HepG2 (cell line): ENCODE measurements at regions not wholly inside any gene's neighbourhood (a gene's known extent, or its start where the extent isn't known, plus 50 kb on each side); places are given as distances from the start of the nearest gene placed in this dataset.

Experiments
- CCAR2 ChIP-seq: fragments of 200-400 bp; formaldehyde crosslinking; optimal IDR thresholded peaks from 2 replicates; pipeline ENCODE3; 2018; ENCODE audit warnings: low read depth, mild to moderate bottlenecking, low read length, moderate library complexity
- FOXP1 ChIP-seq, 2 experiments: fragments of 450-650 bp in 1 of 2; IDR thresholded peaks; 2 replicates each; pipeline ENCODE4 v1.6.1; 2017 to 2018; ENCODE audit warnings: antibody characterized with exemption in 1 of 2
- MYC ChIP-seq: sonication (generic); formaldehyde crosslinking; IDR thresholded peaks from 2 replicates; pipeline ENCODE4 v1.9.0; 2021; ENCODE audit warnings: missing genetic modification reagents, borderline replicate concordance
- POLR2A ChIP-seq, 2 experiments: IDR thresholded peaks; 2 replicates each; pipeline ENCODE4 v1.6.1; 2011; ENCODE audit warnings: low read depth in 2 of 2, low read length in 2 of 2, mild to moderate bottlenecking in 1 of 2, moderate library complexity in 1 of 2; ENCODE audit not compliant: insufficient read depth in 1 of 2
- SCMH1 ChIP-seq: sonication (generic); formaldehyde crosslinking; IDR thresholded peaks from 2 replicates; pipeline ENCODE4 v1.9.0; 2021; ENCODE audit warnings: missing genetic modification reagents, mild to moderate bottlenecking, borderline replicate concordance
- ZNF10 ChIP-seq: sonication (generic); formaldehyde crosslinking; IDR thresholded peaks from 2 replicates; pipeline ENCODE4 v1.4.0; 2020; ENCODE audit warnings: mild to moderate bottlenecking, low read depth, missing genetic modification reagents, borderline replicate concordance
- ZNF251 ChIP-seq: sonication (generic); formaldehyde crosslinking; IDR thresholded peaks from 2 replicates; pipeline ENCODE4 v1.9.0; 2021; ENCODE audit warnings: mild to moderate bottlenecking, missing genetic modification reagents
- ZSCAN9 ChIP-seq: IDR thresholded peaks from 2 replicates; pipeline ENCODE4 v1.6.1; 2016; ENCODE audit warnings: borderline replicate concordance
- TF ChIP-seq, protein P1 (sequence below): IDR thresholded peaks from 2 replicates; pipeline ENCODE4 v1.6.1; 2016; ENCODE audit warnings: missing compliant biosample characterization, missing genetic modification reagents, borderline replicate concordance
- TF ChIP-seq, protein P2 (sequence below): sonication (generic); formaldehyde crosslinking; IDR thresholded peaks from 2 replicates; pipeline ENCODE4 v1.5.1; 2020; ENCODE audit warnings: missing genetic modification reagents, mild to moderate bottlenecking, borderline replicate concordance
- TF ChIP-seq, protein P3 (sequence below): sonication (generic); formaldehyde crosslinking; IDR thresholded peaks from 2 replicates; pipeline ENCODE4 v1.4.0; 2020; ENCODE audit warnings: missing genetic modification reagents

DNA sequence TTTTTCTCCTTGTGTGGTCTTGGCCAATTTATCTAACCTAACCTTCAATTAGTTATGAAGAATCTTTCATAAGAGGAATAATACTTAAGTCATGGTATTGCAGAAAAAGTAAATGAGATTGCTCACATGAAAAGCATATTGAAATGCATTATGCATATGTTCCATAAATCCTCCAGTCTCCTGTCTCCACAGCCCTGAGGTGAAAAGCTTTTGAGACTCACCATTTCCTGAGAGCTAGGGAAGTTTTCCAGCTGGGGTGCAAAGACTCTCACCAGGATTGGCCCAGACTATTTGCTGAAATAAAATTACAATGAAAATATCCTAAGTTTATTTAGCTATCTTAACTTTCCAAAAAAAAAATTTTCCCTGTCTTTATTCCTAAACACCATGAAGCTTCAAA lies 723.8 kb upstream of the FLRT2 start:
- TF ChIP-seq, protein P1, sequence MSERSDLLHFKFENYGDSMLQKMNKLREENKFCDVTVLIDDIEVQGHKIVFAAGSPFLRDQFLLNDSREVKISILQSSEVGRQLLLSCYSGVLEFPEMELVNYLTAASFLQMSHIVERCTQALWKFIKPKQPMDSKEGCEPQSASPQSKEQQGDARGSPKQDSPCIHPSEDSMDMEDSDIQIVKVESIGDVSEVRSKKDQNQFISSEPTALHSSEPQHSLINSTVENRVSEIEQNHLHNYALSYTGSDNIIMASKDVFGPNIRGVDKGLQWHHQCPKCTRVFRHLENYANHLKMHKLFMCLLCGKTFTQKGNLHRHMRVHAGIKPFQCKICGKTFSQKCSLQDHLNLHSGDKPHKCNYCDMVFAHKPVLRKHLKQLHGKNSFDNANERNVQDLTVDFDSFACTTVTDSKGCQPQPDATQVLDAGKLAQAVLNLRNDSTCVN: no peak
- TF ChIP-seq MYC (CRISPR knock-in tag) (no peak), FOXP1 (IDR thresholded peaks at IDR 0.05) (no peak), FOXP1 (CRISPR knock-in tag; IDR thresholded peaks at IDR 0.05) (no peak), SCMH1 (CRISPR knock-in tag) (no peak), ZNF10 (no peak), ZNF251 (CRISPR knock-in tag) (no peak), ZSCAN9 (CRISPR knock-in tag) (no peak), CCAR2 (no peak), POLR2A (IDR thresholded peaks at IDR 0.05; ENCODE audit: insufficient read depth in 1 of 2, low read depth in 2 of 2, low read length in 2 of 2) (no peak)
- TF ChIP-seq, protein P2, sequence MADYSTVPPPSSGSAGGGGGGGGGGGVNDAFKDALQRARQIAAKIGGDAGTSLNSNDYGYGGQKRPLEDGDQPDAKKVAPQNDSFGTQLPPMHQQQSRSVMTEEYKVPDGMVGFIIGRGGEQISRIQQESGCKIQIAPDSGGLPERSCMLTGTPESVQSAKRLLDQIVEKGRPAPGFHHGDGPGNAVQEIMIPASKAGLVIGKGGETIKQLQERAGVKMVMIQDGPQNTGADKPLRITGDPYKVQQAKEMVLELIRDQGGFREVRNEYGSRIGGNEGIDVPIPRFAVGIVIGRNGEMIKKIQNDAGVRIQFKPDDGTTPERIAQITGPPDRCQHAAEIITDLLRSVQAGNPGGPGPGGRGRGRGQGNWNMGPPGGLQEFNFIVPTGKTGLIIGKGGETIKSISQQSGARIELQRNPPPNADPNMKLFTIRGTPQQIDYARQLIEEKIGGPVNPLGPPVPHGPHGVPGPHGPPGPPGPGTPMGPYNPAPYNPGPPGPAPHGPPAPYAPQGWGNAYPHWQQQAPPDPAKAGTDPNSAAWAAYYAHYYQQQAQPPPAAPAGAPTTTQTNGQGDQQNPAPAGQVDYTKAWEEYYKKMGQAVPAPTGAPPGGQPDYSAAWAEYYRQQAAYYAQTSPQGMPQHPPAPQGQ: no peak
- TF ChIP-seq, protein P3, sequence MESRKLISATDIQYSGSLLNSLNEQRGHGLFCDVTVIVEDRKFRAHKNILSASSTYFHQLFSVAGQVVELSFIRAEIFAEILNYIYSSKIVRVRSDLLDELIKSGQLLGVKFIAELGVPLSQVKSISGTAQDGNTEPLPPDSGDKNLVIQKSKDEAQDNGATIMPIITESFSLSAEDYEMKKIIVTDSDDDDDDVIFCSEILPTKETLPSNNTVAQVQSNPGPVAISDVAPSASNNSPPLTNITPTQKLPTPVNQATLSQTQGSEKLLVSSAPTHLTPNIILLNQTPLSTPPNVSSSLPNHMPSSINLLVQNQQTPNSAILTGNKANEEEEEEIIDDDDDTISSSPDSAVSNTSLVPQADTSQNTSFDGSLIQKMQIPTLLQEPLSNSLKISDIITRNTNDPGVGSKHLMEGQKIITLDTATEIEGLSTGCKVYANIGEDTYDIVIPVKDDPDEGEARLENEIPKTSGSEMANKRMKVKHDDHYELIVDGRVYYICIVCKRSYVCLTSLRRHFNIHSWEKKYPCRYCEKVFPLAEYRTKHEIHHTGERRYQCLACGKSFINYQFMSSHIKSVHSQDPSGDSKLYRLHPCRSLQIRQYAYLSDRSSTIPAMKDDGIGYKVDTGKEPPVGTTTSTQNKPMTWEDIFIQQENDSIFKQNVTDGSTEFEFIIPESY (CRISPR knock-in tag): no peak
